Endodermal cell (in vitro differentiated cells): ENCODE measurements at regions not wholly inside any gene's neighbourhood (a gene's known extent, or its start where the extent isn't known, plus 50 kb on each side); places are given as distances from the start of the nearest gene placed in this dataset.

Source experiments
- DNase-seq: peaks from one replicate; pipeline ENCODE4 v3.0.0-alpha.2; 2017
- H3K27ac ChIP-seq: 2 replicates; pipeline ENCODE4 v1.5.1; 2013; ENCODE audit warnings: mild to moderate bottlenecking, low read depth, low read length, moderate library complexity
- H3K27me3 ChIP-seq: 2 replicates; pipeline ENCODE4 v1.6.1; 2013; ENCODE audit warnings: mild to moderate bottlenecking, low read length, moderate library complexity; ENCODE audit not compliant: insufficient read depth, control insufficient read depth, poor library complexity, severe bottlenecking
- H3K36me3 ChIP-seq: 2 replicates; pipeline ENCODE4 v1.7.0; 2013; ENCODE audit warnings: mild to moderate bottlenecking, low read length, moderate library complexity; ENCODE audit not compliant: control insufficient read depth, insufficient read depth
- H3K4me1 ChIP-seq: one replicate; pipeline ENCODE4 v1.7.0; 2013; ENCODE audit warnings: low read length; ENCODE audit not compliant: control insufficient read depth, insufficient read depth
- H3K4me3 ChIP-seq: 2 replicates; pipeline ENCODE4 v1.5.1; 2013; ENCODE audit warnings: mild to moderate bottlenecking, low read length, moderate library complexity
- H3K9ac ChIP-seq: 2 replicates; pipeline ENCODE4 v1.6.1; 2013; ENCODE audit warnings: mild to moderate bottlenecking, low read length, moderate library complexity; ENCODE audit not compliant: poor library complexity, severe bottlenecking; ENCODE audit errors: extremely low read depth
- H3K9me3 ChIP-seq: 2 replicates; pipeline ENCODE4 v1.6.1; 2013; ENCODE audit warnings: mild to moderate bottlenecking, low read length, moderate library complexity; ENCODE audit not compliant: control insufficient read depth
- H3K27ac Mint-ChIP-seq: 2 replicates; pipeline ENCODE4 v1.8.0; 2020; ENCODE audit warnings: mixed read lengths
- H3K27me3 Mint-ChIP-seq: 2 replicates; pipeline ENCODE4 v1.8.0; 2021; ENCODE audit warnings: mild to moderate bottlenecking, mixed read lengths; ENCODE audit not compliant: insufficient read depth
- H3K36me3 Mint-ChIP-seq: 2 replicates; pipeline ENCODE4 v1.8.0; 2020; ENCODE audit warnings: low read depth, mixed read lengths
- H3K4me1 Mint-ChIP-seq: 2 replicates; pipeline ENCODE4 v1.8.0; 2020; ENCODE audit warnings: mixed read lengths
- H3K4me3 Mint-ChIP-seq: 2 replicates; pipeline ENCODE4 v1.8.0; 2020; ENCODE audit warnings: mild to moderate bottlenecking, moderate library complexity, mixed read lengths
- H3K9me3 Mint-ChIP-seq: 2 replicates; pipeline ENCODE4 v1.8.0; 2020; ENCODE audit warnings: mild to moderate bottlenecking, mixed read lengths
- WGBS, 2 experiments: methylation state at CpG; one replicate each; pipeline versions ENCODE4 v1.1.5 to v1.1.7; 2013; ENCODE audit warnings: missing lambda C conversion rate in 2 of 2, mixed read lengths in 1 of 2; ENCODE audit not compliant: insufficient coverage in 1 of 2, insufficient read length in 1 of 2; 5-methylcytosine and 5-hydroxymethylcytosine counted together
- TF ChIP-seq, protein P1 (sequence below): fragments of 200-600 bp; sonication (generic); conservative IDR thresholded peaks from 2 replicates; pipeline ENCODE4 v1.5.0; 2021; ENCODE audit warnings: antibody characterized with exemption, mild to moderate bottlenecking

DNA sequence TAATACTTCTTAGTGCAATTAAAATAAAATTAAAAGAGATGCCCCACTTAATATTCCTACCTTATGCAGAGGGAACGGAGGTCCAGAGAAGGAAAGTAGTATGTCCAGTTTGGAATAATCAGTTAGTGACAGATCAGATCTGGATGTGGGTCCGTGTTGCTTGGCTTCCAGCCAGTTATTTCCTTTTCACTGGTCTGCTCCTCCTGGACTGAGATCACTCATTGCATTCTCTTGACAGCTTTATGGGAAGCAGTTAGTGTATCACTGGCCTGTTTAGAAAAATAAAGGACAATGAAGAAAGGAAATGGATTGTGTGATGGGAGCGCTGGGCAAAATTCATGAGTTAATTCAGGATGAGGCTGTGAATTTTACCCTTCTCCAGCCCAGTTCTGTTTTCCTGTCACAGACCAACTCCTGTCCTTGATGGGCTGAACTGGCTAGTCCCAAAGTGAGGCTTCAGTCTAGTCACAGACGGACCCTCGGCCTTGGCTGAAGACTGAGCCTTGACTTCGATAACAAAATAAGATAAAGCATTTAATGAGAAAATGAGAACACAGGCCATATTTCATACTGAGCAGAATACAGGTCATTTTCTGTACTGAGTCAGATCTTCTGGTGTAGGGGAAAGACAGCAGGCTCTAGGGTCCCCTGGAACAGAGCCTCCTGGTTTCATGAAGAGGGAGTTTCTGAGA is 85.2 kb upstream of the TRABD2B start:
- no peaks in the 10 kb centered on the region for H3K9me3 Mint-ChIP-seq
- TF ChIP-seq, protein P1, sequence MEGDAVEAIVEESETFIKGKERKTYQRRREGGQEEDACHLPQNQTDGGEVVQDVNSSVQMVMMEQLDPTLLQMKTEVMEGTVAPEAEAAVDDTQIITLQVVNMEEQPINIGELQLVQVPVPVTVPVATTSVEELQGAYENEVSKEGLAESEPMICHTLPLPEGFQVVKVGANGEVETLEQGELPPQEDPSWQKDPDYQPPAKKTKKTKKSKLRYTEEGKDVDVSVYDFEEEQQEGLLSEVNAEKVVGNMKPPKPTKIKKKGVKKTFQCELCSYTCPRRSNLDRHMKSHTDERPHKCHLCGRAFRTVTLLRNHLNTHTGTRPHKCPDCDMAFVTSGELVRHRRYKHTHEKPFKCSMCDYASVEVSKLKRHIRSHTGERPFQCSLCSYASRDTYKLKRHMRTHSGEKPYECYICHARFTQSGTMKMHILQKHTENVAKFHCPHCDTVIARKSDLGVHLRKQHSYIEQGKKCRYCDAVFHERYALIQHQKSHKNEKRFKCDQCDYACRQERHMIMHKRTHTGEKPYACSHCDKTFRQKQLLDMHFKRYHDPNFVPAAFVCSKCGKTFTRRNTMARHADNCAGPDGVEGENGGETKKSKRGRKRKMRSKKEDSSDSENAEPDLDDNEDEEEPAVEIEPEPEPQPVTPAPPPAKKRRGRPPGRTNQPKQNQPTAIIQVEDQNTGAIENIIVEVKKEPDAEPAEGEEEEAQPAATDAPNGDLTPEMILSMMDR, result no peak
- H3K27ac Mint-ChIP-seq, result no peak overlapping the region
- peaks cover 47% of the 10 kb centered on the region for H3K4me1 Mint-ChIP-seq
- H3K9ac ChIP-seq, result no peak overlapping the region
- H3K27me3 ChIP-seq, result no peaks in the 10 kb centered on the region
- no peaks in the 10 kb centered on the region for H3K9me3 ChIP-seq
- no peak overlapping the region for H3K4me3 ChIP-seq
- H3K4me3 Mint-ChIP-seq, result no peak overlapping the region
- H3K36me3 ChIP-seq, result no peaks in the 10 kb centered on the region
- no peaks in the 10 kb centered on the region for H3K36me3 Mint-ChIP-seq
- H3K27me3 Mint-ChIP-seq, result peaks cover 7% of the 10 kb centered on the region
- WGBS, 2 experiments, result 90 to 95% methylated on average over 4 to 6 of the region's 6 CpGs
- DNase-seq, result peak; percentile 10
- H3K27ac ChIP-seq, result no peak overlapping the region
- H3K4me1 ChIP-seq, result peaks cover 36% of the 10 kb centered on the region

DNA sequence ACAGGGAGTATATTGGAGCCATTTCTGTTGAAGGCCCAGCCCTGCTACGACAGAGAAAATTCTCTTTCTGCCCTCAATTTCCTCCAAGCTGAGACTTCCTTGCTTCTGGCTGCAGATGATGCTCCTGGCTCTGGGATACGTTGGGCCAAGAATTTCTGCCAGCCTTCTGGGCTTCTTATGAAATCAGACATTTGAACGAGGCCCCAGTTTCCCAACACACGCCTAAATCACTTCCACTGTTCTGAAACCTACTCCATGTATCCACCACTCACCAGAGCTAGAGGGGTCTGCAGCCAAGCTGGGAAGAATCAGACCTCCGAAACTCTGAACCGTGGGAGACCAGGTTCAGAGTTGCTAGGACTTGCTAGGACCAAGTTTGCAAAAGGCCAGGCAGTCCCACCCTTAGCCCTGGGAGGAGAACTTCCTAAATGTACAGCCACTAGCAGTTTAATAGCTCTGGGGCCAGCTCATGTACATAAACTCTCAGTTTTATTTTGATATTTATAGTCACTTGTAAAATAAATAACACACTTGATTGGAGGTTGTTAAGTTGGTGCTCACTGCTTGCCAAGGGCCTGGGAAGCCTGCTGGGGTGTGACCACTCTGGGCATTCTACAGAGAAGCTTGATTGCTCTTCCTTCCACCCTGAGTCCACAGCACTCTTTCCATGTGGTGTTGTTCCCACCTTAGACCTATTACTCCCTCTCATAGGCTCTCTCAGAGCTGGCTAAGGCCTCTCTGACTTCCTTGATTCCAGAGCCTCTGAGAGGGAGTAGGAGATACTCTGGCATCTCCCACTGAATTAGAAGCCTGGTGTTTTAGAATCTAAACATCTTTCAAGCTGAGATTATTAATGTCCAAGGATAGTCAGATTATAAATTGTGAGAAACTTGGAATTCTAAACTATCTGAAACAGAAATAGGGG is 83.4 kb upstream of the TRABD2B start:
- Mint-ChIP-seq H3K27me3 (peaks cover 7% of the 10 kb centered on the region), H3K4me1 (peaks cover 39% of the 10 kb centered on the region), H3K36me3 (no peaks in the 10 kb centered on the region), H3K9me3 (no peaks in the 10 kb centered on the region), H3K27ac (no peak overlapping the region), H3K4me3 (no peak overlapping the region)
- H3K4me1 ChIP-seq, result peaks cover 27% of the 10 kb centered on the region
- no peaks in the 10 kb centered on the region for H3K36me3 ChIP-seq
- peaks cover under 1% of the 10 kb centered on the region for H3K9me3 ChIP-seq
- 90 to 93% methylated on average over 4 to 6 of the region's 6 CpGs for WGBS, 2 experiments
- TF ChIP-seq, protein P1, result no peak
- no peak overlapping the region for H3K27ac ChIP-seq
- no peak for DNase-seq
- no peak overlapping the region for H3K9ac ChIP-seq
- H3K27me3 ChIP-seq, result no peaks in the 10 kb centered on the region
- no peak overlapping the region for H3K4me3 ChIP-seq

DNA sequence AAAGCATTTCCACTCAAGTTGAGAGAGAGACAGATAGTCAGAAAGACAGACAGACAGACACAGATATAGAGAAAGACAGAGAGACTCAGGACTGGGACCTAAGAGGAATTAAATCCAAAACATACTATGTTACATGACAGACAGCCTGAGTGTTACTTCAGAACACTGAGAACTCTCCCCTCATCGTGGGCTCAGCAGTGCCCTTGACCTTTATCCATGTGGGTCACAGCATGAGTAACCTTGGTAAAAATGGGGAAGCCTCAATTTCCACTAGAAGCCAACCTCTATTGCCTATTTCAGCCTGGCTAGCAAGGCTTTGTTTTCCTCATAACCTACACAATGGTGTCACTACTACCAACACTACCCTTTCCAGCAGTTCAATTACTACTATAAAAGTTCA is 81.9 kb upstream of the TRABD2B start:
- WGBS, 2 experiments, result 75 to 89% methylated on average over 1 of the region's 1 CpG
- no peak overlapping the region for H3K27ac ChIP-seq
- Mint-ChIP-seq H3K4me3 (no peak overlapping the region), H3K36me3 (no peaks in the 10 kb centered on the region), H3K27me3 (peaks cover 7% of the 10 kb centered on the region), H3K4me1 (peaks cover 25% of the 10 kb centered on the region), H3K9me3 (peaks cover 2% of the 10 kb centered on the region), H3K27ac (no peak overlapping the region)
- H3K36me3 ChIP-seq, result no peaks in the 10 kb centered on the region
- no peak overlapping the region for H3K9ac ChIP-seq
- H3K9me3 ChIP-seq, result peaks cover 11% of the 10 kb centered on the region
- H3K4me1 ChIP-seq, result peaks cover 12% of the 10 kb centered on the region
- TF ChIP-seq, protein P1, result no peak
- no peaks in the 10 kb centered on the region for H3K27me3 ChIP-seq
- H3K4me3 ChIP-seq, result no peak overlapping the region
- DNase-seq, result no peak
